ENCODE measurements at regions not wholly inside any gene's neighbourhood (a gene's known extent, or its start where the extent isn't known, plus 50 kb on each side); places are given as distances from the start of the nearest gene placed in this dataset.

DNA sequence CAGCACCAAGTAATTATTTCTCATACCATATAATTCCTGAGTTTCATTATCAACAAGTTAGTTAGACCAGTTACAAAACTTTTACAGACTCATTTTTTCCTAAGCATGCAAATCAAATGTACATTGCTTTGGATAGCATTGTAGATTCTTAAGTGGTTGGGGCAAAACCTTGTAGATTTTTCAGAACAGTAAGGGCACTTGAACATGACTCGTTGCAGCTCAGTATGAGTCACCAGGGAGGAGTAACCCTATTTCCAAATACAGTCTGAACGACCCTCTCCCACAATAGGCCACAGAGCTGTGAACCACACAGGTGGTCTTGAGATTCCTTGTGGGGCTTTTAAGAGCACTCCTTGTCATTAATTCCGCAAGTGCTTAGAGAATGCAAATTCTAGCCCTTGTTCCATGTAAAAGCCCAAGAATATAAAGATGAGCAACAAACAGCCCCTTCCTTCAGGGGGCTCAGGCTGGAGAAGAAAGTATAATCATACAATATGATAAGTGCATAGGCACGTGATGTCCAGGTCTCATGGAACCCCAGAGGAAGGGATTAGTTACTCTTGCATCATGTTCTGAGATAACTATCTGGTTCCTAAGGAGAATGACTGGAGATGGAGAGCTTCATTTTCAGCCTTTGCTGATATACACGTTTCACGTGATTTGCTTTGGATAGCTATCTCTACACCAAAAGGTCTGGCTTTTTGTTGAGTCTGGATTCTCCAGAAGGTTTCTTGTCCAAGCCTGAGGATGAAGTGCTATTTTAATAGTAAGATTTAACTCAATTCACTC is 295.7 kb downstream of the KCNN2 start:
- TF ChIP-seq, protein P1, sequence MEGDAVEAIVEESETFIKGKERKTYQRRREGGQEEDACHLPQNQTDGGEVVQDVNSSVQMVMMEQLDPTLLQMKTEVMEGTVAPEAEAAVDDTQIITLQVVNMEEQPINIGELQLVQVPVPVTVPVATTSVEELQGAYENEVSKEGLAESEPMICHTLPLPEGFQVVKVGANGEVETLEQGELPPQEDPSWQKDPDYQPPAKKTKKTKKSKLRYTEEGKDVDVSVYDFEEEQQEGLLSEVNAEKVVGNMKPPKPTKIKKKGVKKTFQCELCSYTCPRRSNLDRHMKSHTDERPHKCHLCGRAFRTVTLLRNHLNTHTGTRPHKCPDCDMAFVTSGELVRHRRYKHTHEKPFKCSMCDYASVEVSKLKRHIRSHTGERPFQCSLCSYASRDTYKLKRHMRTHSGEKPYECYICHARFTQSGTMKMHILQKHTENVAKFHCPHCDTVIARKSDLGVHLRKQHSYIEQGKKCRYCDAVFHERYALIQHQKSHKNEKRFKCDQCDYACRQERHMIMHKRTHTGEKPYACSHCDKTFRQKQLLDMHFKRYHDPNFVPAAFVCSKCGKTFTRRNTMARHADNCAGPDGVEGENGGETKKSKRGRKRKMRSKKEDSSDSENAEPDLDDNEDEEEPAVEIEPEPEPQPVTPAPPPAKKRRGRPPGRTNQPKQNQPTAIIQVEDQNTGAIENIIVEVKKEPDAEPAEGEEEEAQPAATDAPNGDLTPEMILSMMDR (IDR thresholded peaks at IDR 0.05) = no peak
- no peak for TF ChIP-seq POLR2A (IDR thresholded peaks at IDR 0.05)
